NCI-H1417 (cell line): ENCODE measurements at regions not wholly inside any gene's neighbourhood (a gene's known extent, or its start where the extent isn't known, plus 50 kb on each side); places are given as distances from the start of the nearest gene placed in this dataset.
A peak's percentile ranks its signal among the peaks of the same experiment; 100 is the strongest.
"Not testable (repeated sequence)": the region's sequence is repeated elsewhere in the genome, so short reads cannot be mapped to it uniquely, and the experiment has no call there.

Experiments used
- DNase-seq, 3 experiments: peaks; one replicate each; lab custom pipeline; 2025; lab: John Stamatoyannopoulos, UW

GRCh38 chr11:34754171-34754823 is 133.4 kb downstream of the EHF start:
- no peak for DNase-seq

DNA sequence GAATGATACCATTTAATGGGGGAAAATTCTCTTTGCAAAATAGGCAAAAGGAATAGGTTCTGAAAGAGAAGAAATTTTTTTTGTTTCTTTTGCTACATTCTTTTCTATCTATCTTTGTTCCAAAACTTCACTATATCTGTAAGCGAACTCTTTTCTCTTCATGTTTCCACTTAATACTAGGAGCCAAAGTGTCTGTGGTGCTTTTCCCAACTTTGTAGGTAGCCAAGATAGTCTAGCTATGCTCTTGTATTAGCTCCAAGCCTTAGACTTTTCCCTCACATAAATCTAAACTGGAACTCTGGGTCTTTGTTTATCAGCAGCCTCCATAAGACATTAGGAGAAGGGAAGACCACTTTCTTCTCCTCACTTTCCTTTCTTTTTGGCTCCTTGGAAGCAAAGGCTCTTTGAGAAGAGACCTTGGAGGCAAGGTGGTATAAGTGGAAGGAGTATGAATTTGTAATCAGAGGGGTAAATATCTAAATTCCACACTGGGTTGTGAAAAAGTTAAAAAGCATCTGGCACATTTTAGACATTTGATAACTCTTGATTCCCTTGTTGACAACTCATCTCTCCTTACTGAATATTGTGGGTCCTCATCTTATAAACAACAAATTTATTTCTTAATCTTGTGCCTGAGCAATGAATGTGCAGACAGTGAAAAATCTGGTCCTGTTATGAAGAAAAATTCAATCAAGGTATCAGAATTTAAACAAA is 130.0 kb downstream of the EHF start:
- no peak for DNase-seq

DNA sequence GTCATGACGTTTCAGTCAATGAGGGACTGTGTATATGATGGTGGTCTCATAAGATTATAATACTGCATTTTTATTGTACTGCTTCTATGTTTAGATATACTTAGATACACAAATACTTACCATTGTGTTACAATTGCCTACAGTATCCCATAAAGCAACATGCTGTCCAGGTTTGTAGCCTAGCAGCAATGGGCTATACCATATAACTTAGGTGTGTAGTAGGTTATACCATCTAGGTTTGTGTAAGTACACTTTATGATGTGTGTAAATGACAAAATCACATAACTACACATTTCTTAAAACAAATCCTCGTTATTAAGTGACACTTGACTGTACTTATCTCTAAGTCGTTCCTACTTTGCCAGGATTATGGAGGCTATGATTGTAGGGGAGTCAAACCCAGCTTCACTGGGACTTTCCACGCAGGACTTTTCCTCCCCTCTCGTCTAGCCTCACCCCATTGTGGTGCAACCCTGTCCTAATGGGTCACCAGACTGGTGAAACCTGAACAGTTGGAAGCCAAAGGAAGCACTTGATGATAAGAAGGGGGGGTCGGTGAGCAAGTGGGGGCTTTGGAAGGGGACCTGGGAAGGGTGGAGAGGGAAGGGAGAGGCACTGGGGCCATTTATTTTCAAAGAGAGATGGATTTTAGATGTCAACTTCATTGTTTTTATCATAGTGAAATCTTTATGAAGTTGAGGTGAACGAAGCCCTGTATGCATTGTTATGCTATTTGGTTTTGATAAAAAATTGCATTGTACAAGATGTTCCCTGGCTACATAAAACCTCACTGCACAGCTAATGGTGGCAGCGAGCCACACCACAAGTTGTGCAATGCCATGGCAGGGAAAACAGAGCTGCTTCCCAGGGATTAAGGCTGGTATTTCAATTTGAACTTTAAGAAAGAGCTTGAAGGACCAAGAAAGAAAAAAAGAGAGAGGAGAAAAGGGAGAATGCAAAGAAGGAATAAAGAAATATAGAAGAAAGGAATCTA is 129.1 kb downstream of the EHF start:
- no peak for DNase-seq

DNA sequence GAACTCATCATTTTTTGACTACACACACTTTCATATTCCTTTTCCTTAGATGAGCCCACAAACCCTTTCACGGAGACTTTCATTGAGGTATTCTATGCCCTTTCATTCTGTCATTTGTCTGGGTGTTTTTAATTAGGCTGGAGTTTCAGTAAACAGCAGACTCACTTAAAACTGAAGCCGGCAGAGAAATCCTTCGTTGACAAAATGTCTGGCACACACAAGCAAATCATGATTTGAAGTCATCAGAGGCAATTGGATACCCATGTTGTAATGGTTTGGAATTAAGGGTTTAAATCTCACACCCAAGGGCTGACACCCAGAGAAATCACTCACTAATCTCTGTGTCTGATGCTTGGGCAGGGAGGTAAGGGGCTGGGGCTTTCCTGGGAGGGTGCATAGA is 127.1 kb downstream of the EHF start:
- DNase-seq, result no peak

DNA sequence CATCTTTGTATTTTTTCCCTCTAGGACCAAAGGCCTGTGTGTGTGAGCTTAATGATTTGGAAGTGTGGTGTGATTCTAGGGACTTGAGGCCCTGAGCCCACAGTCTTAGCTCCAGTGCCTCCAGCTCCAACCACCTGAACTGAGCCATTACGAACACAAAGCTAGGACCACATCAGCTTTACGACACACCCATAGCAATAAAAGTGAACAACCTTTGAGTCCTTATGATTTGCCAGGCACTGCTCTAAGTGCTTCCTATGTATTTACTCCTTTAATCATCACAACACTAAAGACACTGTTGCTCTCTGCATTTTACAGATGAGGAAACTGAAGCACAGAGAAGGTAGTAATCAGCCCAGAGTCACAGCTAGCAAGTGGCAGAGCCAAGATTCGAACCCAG is 126.4 kb downstream of the EHF start:
- DNase-seq, result no peak

DNA sequence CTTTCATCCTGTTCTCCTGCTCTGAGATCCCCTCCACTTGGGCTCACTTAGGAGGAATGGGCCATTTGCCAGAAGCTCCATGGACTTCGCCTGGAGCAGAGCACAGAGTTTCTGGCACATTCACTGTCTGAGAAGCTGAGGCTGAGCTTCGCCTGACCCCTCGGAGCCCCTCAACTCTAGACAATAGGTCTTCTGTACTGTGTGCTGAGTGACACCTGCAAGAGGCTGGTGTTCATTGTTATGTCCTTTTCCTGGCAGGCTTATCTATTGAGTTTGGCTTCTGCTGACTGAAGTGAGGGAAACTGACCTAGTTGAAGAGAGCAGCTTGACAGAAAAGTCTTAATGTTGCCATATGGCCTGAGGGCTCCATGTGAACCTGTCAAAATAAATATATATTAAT is 124.3 kb downstream of the EHF start:
- DNase-seq, result peak in 2 of 3 experiments; percentile 29 to 70

DNA sequence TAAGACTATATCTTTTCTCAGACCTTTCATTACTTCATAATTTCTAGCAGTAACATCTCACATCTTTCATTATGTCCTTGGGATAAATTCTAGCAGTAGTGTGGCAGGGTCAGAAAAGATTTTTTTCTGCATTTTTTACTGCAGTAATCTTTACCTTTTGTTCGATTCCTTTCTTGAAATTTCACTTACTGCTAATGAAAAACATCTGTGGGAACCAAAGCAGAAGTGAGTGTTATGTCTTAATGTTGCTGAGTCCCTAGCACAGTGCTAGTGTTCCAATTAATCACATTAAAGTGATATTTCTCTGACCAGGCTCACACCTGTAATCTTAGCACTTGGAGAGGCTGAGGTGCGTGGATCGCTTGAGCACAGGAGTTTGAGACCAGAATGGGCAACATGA is 123.6 kb downstream of the EHF start:
- DNase-seq, result no peak

DNA sequence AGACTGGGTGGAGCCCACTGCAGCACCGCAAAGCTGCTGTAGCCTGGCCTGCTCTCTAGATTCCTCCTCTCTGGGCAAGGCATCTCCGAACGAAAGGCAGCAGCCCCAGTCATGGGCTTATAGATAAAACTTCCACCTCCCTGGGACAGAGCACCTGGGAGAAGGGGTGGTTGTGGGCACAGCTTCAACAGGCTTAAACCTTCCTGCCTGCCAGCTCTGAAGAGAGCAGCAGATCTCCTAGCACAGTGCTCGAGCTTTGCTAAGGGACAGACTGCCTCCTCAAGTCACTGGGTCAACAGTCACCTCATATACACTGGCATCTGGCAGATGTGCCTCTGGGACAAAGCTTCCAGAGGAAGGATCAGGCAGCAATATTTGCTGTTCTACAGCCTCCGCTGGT is 117.3 kb downstream of the EHF start:
- DNase-seq, result no peak

DNA sequence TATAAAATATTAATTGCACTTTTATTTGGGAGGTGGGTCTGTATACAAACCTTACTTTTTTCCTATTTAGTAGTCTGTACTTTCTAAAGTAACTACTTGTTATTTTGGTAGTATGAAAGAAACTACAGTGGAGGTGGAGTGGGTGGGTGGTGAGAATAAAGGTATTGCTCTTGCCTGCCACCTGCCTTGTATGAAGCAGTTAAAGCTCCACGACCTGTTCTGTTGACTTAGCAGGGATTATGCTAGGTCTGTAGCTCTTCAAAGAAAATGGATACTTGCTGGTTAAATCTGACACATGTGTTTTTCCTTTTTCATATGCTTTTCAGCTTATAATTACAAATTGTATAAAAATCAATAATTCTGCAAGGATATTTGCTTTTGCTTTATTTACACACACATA is 111.9 kb downstream of the EHF start:
- peak in 2 of 3 experiments; percentile 15 to 49 for DNase-seq

DNA sequence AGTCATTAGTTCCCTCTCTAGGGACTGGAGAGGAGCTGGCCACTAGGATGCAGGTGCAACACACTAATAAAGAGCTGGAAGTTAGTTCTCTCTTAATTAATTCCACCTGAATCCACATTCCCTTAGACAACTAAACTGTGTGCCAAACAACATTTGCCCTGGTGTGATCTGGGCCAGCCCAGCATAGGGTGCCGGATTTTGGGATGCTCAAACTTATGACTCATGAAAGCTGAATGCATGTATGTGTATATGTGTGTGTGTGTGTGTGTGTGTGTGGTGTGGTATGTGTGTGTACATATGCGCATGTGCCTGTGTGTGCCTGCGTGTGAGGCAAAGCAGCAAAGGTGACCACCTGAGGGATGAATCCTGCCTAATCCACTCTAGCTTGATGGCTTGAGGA is 110.7 kb downstream of the EHF start:
- no peak for DNase-seq

DNA sequence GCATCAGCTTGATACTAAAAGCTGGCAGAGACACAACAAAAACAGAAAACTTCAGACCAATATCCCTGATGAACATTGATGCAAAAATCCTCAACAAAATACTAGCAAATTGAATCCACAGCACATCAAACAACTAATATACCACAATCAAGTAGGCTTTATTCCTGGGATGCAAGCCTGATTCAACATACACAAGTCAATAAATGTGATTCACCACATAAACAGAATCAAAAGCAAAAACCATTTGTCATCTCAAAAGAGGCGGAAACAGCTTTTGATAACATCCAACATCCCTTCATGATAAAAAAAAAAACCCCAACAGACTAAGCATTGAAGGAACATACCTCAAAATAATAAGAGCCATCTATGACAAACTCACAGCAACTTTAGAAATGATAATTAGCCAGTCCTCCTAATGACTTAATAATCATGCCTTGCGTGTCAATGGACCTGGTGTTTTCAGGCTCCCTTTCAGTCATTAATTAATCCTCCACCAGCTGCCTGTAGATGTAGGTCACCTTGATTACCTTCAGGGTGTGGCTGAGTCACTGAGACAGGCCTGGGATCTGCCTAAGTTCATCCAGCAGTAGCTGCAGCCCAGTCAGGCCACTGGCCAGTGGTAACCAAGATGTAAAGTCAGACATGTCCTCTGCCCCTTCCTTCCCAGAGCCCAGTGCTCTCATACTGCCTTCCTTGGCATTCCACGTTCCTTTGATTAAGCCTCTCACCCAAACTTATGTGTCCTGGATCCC is 109.8 kb downstream of the EHF start:
- DNase-seq, result peak in 2 of 3 experiments; percentile 18 to 44

- no peak for DNase-seq
These were observed 107.7 kb downstream of the EHF start for GRCh38 chr11:34728609-34729008.

- no peak for DNase-seq
These were observed 106.4 kb downstream of the EHF start for GRCh38 chr11:34727228-34727737.

DNA sequence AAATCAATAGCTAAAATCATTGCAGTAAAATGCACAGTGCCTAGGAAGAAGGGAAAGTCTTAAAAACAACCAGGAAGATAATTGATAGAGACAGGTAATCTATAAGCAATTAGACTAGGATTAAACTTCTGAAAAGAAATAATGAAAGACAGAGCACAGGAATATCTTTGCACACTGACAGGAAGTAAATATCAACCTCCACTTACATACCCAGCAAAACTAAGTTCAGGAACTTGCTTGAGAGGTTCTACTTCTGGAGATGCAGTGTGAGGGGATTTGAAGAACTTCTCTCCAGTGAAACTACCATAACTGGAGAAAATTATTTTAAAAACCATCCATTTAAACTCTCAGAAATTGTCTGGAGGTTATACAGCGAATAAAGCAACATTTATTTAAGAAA is 104.1 kb downstream of the EHF start:
- no peak for DNase-seq

DNA sequence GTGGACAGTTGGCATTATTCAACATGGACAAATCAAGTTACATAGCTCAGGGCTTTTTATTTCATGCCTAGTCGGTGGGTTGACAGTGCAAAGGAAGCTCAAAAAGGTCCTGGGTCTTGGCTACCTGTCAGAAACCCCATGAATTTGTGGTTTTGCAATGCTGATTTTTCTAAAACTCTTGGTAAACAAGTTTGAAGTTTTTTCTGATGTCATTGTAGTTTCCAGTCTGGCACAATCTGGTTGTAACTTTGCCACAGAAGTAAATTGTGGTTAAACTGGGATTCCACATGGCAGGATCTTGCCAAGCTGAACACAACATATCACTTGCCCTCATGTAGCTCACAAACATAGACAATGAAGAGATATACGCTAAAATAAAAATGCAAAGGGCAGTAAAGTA is 100.8 kb downstream of the EHF start:
- DNase-seq, result no peak

- no peak for DNase-seq
These were observed 98.5 kb downstream of the EHF start for GRCh38 chr11:34719303-34719848.

- not testable (repeated sequence) for DNase-seq
These were observed 92.7 kb downstream of the EHF start for GRCh38 chr11:34713631-34714030.
